IPS-11a (cell line): ENCODE measurements at regions not wholly inside any gene's neighbourhood (a gene's known extent, or its start where the extent isn't known, plus 50 kb on each side); places are given as distances from the start of the nearest gene placed in this dataset.

ENCODE experiments used
- H3K4me3 ChIP-seq: one replicate; pipeline ENCODE4 v1.5.1; 2013; ENCODE audit warnings: low read depth, low read length, control low read depth

GRCh38 chr3:135393159-135393558, 572.4 kb upstream of the PPP2R3A start:
- H3K4me3 ChIP-seq: no peak overlapping the region

GRCh38 chr3:135393898-135394525, 571.5 kb upstream of the PPP2R3A start:
- H3K4me3 ChIP-seq: no peak overlapping the region

- H3K4me3 ChIP-seq: no peak overlapping the region
These were observed 553.1 kb upstream of the PPP2R3A start for GRCh38 chr3:135412475-135412874.

- no peak overlapping the region for H3K4me3 ChIP-seq
These were observed 549.3 kb upstream of the PPP2R3A start for GRCh38 chr3:135416182-135416581.

- no peak overlapping the region for H3K4me3 ChIP-seq
These were observed 546.4 kb upstream of the PPP2R3A start for GRCh38 chr3:135419155-135419554.

GRCh38 chr3:135426508-135426907, 539.0 kb upstream of the PPP2R3A start:
- no peak overlapping the region for H3K4me3 ChIP-seq

- no peak overlapping the region for H3K4me3 ChIP-seq
These were observed 533.1 kb upstream of the PPP2R3A start for GRCh38 chr3:135432402-135432801.

- peak overlapping the region; percentile 30 for H3K4me3 ChIP-seq
These were observed 526.5 kb upstream of the PPP2R3A start for GRCh38 chr3:135438889-135439597.

GRCh38 chr3:135439632-135440031, 525.9 kb upstream of the PPP2R3A start:
- H3K4me3 ChIP-seq: peak overlapping the region; percentile 30

GRCh38 chr3:135440233-135440632, 525.3 kb upstream of the PPP2R3A start:
- no peak overlapping the region for H3K4me3 ChIP-seq

GRCh38 chr3:135440746-135441145, 524.8 kb upstream of the PPP2R3A start:
- H3K4me3 ChIP-seq: no peak overlapping the region

GRCh38 chr3:135444058-135444457, 521.5 kb upstream of the PPP2R3A start:
- H3K4me3 ChIP-seq: no peak overlapping the region

- H3K4me3 ChIP-seq: no peak overlapping the region
These were observed 518.0 kb upstream of the PPP2R3A start for GRCh38 chr3:135447483-135447882.

GRCh38 chr3:135448520-135448919, 517.0 kb upstream of the PPP2R3A start:
- H3K4me3 ChIP-seq: no peak overlapping the region

- no peak overlapping the region for H3K4me3 ChIP-seq
These were observed 516.5 kb upstream of the PPP2R3A start for GRCh38 chr3:135449046-135449445.

GRCh38 chr3:135451037-135451785, 514.3 kb upstream of the PPP2R3A start:
- H3K4me3 ChIP-seq: no peak overlapping the region

GRCh38 chr3:135452881-135453280, 512.6 kb upstream of the PPP2R3A start:
- no peak overlapping the region for H3K4me3 ChIP-seq

GRCh38 chr3:135453326-135453725, 512.2 kb upstream of the PPP2R3A start:
- no peak overlapping the region for H3K4me3 ChIP-seq

- no peak overlapping the region for H3K4me3 ChIP-seq
These were observed 510.6 kb upstream of the PPP2R3A start for GRCh38 chr3:135454890-135455289.

GRCh38 chr3:135456108-135456790, 509.3 kb upstream of the PPP2R3A start:
- no peak overlapping the region for H3K4me3 ChIP-seq

- no peak overlapping the region for H3K4me3 ChIP-seq
These were observed 506.8 kb upstream of the PPP2R3A start for GRCh38 chr3:135458541-135459322.
